Calu3 (cell line): ENCODE measurements at regions not wholly inside any gene's neighbourhood (a gene's known extent, or its start where the extent isn't known, plus 50 kb on each side); places are given as distances from the start of the nearest gene placed in this dataset.
"Not testable (repeated sequence)": the region's sequence is repeated elsewhere in the genome, so short reads cannot be mapped to it uniquely, and the experiment has no call there.

ENCODE experiments used
- BruUV-seq: library from RNA; stranded (reverse); fragments of 400-500 nt; replicated peaks from 2 replicates; lab custom pipeline; 2021; lab: Mats Ljungman, UMichigan
- CTCF ChIA-PET: fragments of 300-600 bp; sonication (Branson Sonifier 250); formaldehyde crosslinking; loops from one replicate; lab custom pipeline; 2022; ENCODE audit warnings: antibody characterized with exemption; lab: Charles Lee
- DNase-seq: peaks from one replicate; pipeline ENCODE4 v3.0.0; 2022
- H3K27ac Mint-ChIP-seq: one replicate; pipeline ENCODE4 v1.8.0; 2022; ENCODE audit warnings: mixed read lengths; ENCODE audit not compliant: unreplicated experiment
- H3K27me3 Mint-ChIP-seq: one replicate; pipeline ENCODE4 v1.8.0; 2022; ENCODE audit warnings: mixed read lengths; ENCODE audit not compliant: unreplicated experiment
- H3K36me3 Mint-ChIP-seq: one replicate; pipeline ENCODE4 v1.8.0; 2022; ENCODE audit warnings: mild to moderate bottlenecking, moderate library complexity, mixed read lengths; ENCODE audit not compliant: insufficient read depth, unreplicated experiment
- H3K4me1 Mint-ChIP-seq: one replicate; pipeline ENCODE4 v1.8.0; 2022; ENCODE audit warnings: mild to moderate bottlenecking, low read depth, mixed read lengths; ENCODE audit not compliant: unreplicated experiment
- H3K4me3 Mint-ChIP-seq: one replicate; pipeline ENCODE4 v1.8.0; 2022; ENCODE audit warnings: mild to moderate bottlenecking, low read depth, moderate library complexity, mixed read lengths; ENCODE audit not compliant: unreplicated experiment
- H3K9me3 Mint-ChIP-seq: one replicate; pipeline ENCODE4 v1.8.0; 2022; ENCODE audit warnings: low read depth, mixed read lengths; ENCODE audit not compliant: unreplicated experiment
- intact Hi-C: fragments of 100-400 bp; cut with micrococcal nuclease; formaldehyde crosslinking; loops from one replicate; pipeline ENCODE4 v1.10.0; 2022; ENCODE audit not compliant: unreplicated experiment
- TF ChIP-seq, protein P1 (sequence below): fragments of 200-600 bp; IDR thresholded peaks from one replicate; pipeline ENCODE4 v1.8.0; 2022; ENCODE audit warnings: antibody characterized with exemption; ENCODE audit not compliant: unreplicated experiment

DNA sequence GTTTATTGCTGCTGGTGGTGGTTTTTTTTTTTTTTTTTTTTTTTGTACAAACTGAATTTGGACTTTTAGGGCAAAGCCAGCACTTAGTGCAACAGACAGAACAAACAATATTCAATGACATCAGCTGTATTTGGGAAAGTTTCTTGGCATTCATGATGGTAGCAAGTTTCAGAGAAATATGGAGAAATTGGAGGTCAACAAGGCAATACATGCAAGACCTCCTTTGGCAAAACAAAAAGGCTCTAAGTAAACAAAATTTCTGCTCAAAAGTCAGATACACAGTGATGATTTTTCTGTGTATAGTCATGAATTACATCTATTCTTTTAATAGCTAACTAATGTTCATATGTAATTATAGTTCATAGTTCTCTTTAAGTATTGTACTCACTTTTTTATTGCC is 612.5 kb upstream of the LUZP2 start:
- DNase-seq, result no peak
- BruUV-seq, result no TSS peak
- CTCF ChIA-PET, result no interaction called here

DNA sequence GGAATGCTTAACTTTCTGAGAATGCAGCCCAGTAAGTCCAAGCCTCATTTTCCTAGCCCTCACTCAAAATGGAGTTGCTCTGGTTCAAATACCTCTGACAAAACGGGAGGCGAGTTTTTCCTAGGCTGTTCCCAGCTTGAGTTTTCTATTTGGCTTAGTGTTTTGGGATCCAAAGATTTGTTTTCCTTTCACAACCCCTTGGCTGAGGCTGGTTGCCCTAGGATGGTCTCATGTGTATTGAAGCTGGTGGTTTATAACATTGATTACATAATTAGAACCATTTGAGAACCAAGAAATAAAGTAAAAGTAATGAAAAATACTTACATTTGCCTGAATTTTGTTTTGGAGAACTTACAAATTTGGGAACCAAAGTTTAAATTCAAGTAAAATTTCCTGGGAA is 611.1 kb upstream of the LUZP2 start:
- H3K36me3 Mint-ChIP-seq, result no peaks in the 10 kb centered on the region
- no peak for DNase-seq
- CTCF ChIA-PET, result no interaction called here
- peaks cover 10% of the 10 kb centered on the region for H3K9me3 Mint-ChIP-seq
- no peak overlapping the region for H3K27ac Mint-ChIP-seq
- no TSS peak for BruUV-seq
- no peaks in the 10 kb centered on the region for H3K27me3 Mint-ChIP-seq
- TF ChIP-seq, protein P1, sequence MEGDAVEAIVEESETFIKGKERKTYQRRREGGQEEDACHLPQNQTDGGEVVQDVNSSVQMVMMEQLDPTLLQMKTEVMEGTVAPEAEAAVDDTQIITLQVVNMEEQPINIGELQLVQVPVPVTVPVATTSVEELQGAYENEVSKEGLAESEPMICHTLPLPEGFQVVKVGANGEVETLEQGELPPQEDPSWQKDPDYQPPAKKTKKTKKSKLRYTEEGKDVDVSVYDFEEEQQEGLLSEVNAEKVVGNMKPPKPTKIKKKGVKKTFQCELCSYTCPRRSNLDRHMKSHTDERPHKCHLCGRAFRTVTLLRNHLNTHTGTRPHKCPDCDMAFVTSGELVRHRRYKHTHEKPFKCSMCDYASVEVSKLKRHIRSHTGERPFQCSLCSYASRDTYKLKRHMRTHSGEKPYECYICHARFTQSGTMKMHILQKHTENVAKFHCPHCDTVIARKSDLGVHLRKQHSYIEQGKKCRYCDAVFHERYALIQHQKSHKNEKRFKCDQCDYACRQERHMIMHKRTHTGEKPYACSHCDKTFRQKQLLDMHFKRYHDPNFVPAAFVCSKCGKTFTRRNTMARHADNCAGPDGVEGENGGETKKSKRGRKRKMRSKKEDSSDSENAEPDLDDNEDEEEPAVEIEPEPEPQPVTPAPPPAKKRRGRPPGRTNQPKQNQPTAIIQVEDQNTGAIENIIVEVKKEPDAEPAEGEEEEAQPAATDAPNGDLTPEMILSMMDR, result no peak
- intact Hi-C loops, result no loop called here
- H3K4me1 Mint-ChIP-seq, result no peaks in the 10 kb centered on the region
- no peak overlapping the region for H3K4me3 Mint-ChIP-seq

More for the DNA sequence above, 612.5 kb upstream of the LUZP2 start:
- no peak overlapping the region for H3K27ac Mint-ChIP-seq
- intact Hi-C loops, result no loop called here
- no peaks in the 10 kb centered on the region for H3K27me3 Mint-ChIP-seq
- H3K36me3 Mint-ChIP-seq, result no peaks in the 10 kb centered on the region
- peaks cover 10% of the 10 kb centered on the region for H3K4me1 Mint-ChIP-seq
- H3K4me3 Mint-ChIP-seq, result no peak overlapping the region
- H3K9me3 Mint-ChIP-seq, result peaks cover 10% of the 10 kb centered on the region
- TF ChIP-seq, protein P1, result no peak

DNA sequence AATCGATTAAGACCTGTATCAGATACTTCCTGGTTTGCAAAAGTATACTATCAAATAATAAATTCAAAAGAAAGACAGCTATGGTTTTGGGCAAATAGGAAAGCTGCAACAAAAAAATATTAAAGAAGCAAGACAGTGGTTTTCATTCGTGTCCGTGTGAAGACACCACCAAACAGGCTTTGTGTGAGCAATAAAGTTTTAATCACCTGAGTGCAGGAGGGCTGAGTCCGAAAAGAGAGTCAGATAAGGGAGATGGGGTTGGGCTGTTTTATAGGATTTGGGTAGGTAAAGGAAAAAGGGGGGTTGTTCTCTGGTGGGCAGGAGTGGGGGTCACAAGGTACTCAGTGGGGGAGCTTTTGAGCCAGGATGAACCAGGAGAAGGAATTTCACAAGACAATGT is 609.7 kb upstream of the LUZP2 start:
- intact Hi-C loops, H3K27ac Mint-ChIP-seq, CTCF ChIA-PET, H3K36me3 Mint-ChIP-seq, BruUV-seq, H3K4me1 Mint-ChIP-seq, H3K27me3 Mint-ChIP-seq, DNase-seq, H3K4me3 Mint-ChIP-seq: not testable (repeated sequence)
- peaks cover 22% of the 10 kb centered on the region for H3K9me3 Mint-ChIP-seq

DNA sequence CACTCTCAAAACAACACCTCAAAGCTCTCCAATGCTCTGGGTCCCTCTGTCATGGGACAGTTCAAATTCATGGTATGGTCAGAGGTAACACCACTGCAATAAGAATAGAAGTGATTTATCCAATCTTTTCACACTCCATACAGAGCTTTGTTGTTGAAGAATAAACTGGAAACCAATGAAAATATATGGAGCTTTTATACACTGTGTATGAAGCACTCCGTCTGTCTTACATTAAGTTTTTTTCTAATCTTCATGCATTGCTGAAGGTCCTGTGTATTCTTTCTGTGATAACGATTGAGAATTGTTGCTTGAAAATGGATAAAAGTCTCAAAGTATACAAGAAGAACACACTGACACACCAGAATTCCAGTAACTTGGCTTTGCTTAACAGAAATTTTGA is 603.7 kb upstream of the LUZP2 start:
- Mint-ChIP-seq H3K4me3 (no peak overlapping the region), H3K36me3 (no peaks in the 10 kb centered on the region), H3K27ac (no peak overlapping the region), H3K9me3 (peaks cover 15% of the 10 kb centered on the region), H3K4me1 (no peaks in the 10 kb centered on the region), H3K27me3 (no peaks in the 10 kb centered on the region)
- intact Hi-C loops, result no loop called here
- BruUV-seq, result no TSS peak
- TF ChIP-seq, protein P1, result no peak
- DNase-seq, result no peak
- CTCF ChIA-PET, result no interaction called here

DNA sequence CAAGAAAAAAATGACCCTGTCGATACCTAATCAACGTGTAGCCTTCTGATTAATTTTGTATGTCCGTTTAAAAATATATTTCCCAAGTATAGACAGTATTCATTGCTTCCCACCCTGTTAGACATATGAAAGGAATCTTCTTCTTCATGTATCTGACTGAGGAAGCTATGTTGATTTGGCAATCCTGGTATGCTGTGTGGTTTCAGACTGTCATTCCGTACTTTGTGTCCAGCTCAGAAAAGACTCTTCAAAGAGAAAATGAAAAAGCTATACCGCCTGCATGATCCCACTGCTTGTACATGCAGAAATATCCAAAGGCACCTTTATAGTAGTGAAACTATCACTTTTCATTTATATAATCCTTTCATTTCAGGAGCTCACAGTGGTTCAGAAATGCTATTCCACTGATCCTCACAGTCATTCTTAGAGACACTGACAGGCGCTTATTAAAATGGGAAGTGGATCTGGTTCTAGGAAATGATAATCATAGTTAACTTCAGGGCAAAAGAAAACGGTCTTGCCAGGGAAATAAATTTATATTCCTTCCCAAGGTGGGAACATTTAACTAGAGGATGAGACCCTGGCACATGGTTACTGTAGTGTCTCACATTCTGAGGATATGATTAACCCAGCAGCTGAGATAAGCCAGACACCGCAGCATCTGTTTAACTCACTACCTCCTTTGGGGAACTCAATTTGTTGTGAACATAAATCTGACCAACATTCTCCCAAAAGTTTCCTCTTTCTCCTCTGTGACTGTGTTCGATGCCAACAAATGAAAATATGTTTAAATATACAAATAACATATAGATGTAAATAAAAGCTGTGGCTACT is 599.2 kb upstream of the LUZP2 start:
- Mint-ChIP-seq H3K27ac (no peak overlapping the region), H3K4me1 (peaks cover 1% of the 10 kb centered on the region), H3K27me3 (no peaks in the 10 kb centered on the region), H3K4me3 (no peak overlapping the region), H3K36me3 (no peaks in the 10 kb centered on the region), H3K9me3 (no peaks in the 10 kb centered on the region)
- no peak for DNase-seq
- intact Hi-C loops, result no loop called here
- TF ChIP-seq, protein P1, result no peak
- CTCF ChIA-PET, result interaction anchor here (0.6 kb wide), 2 partner anchors 314 to 854 kb away, joined by 3 read pairs; no protein-coding TSS in a partner anchor
- no TSS peak for BruUV-seq
